MG63 (cell line): ENCODE measurements at regions not wholly inside any gene's neighbourhood (a gene's known extent, or its start where the extent isn't known, plus 50 kb on each side); places are given as distances from the start of the nearest gene placed in this dataset.
"Not testable (repeated sequence)": the region's sequence is repeated elsewhere in the genome, so short reads cannot be mapped to it uniquely, and the experiment has no call there.

Source experiments
- DNase-seq: peaks from one replicate; pipeline ENCODE4 v3.0.0-alpha.2; 2020
- H3K27me3 ChIP-seq: fragments of 250-450 bp; sonication (Bioruptor Pico); 2 replicates; pipeline ENCODE4 v1.5.1; 2020; ENCODE audit warnings: mild to moderate bottlenecking, moderate library complexity
- H3K36me3 ChIP-seq: fragments of 250-450 bp; sonication (Bioruptor Pico); 2 replicates; pipeline ENCODE4 v1.5.1; 2020; ENCODE audit warnings: mild to moderate bottlenecking, moderate library complexity
- H3K4me3 ChIP-seq: fragments of 250-450 bp; sonication (Bioruptor Pico); 2 replicates; pipeline ENCODE4 v1.5.1; 2020; ENCODE audit warnings: mild to moderate bottlenecking, moderate library complexity
- H3K9me3 ChIP-seq: fragments of 250-450 bp; sonication (Bioruptor Pico); 2 replicates; pipeline ENCODE4 v1.5.1; 2020; ENCODE audit warnings: mild to moderate bottlenecking, moderate library complexity

GRCh38 chr10:30748152-30748973 is 118.8 kb upstream of the LYZL2 start:
- no peak overlapping the region for H3K4me3 ChIP-seq
- H3K9me3 ChIP-seq: no peaks in the 10 kb centered on the region
- H3K27me3 ChIP-seq: no peaks in the 10 kb centered on the region
- no peaks in the 10 kb centered on the region for H3K36me3 ChIP-seq
- no peak for DNase-seq

DNA sequence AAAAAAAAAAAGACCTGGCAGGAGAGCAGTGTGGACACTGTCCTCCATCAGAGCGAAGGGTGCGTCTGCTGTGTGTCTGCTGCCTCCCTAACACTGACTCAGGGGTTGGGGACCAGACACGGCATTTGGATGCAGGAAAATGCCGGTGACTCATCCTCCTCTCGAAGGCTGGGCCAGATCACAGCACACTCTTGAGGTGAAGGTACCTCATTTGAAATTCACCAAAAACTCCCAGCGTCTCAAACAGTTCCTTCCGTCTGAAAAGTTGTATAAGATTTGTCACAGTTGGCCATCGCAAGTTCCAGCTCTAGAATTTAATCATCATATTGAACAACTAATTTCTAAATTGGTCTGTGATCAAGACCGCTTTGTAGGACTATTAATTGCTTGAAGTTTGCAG is 118.1 kb upstream of the LYZL2 start:
- Histone ChIP-seq H3K4me3 (no peak overlapping the region), H3K36me3 (no peaks in the 10 kb centered on the region), H3K27me3 (no peaks in the 10 kb centered on the region), H3K9me3 (no peaks in the 10 kb centered on the region)
- peak; percentile 55 for DNase-seq

DNA sequence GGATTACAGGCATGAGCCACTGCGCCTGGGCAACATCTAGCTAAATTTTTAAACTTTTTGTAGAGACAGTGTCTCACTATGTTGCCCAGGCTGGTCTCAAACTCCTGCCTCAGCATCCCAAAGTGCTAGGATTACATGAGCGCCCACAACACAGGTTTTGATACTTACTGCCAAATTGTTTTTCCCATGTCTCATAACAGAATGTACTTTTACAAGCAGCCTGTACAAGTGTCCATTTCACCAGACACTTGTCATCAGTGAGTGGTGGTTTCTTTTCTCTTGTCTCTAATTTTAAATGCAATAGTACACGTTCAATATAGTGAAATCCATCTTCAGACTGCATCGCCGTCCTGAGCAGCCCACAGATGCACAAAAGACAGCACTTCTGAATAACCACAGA is 116.4 kb upstream of the LYZL2 start:
- Histone ChIP-seq H3K4me3 (no peak overlapping the region), H3K27me3 (no peaks in the 10 kb centered on the region), H3K9me3 (no peaks in the 10 kb centered on the region), H3K36me3 (no peaks in the 10 kb centered on the region)
- DNase-seq: no peak

GRCh38 chr10:30744106-30744505 is 114.6 kb upstream of the LYZL2 start:
- DNase-seq: no peak
- H3K27me3 ChIP-seq: no peaks in the 10 kb centered on the region
- no peaks in the 10 kb centered on the region for H3K36me3 ChIP-seq
- no peaks in the 10 kb centered on the region for H3K9me3 ChIP-seq
- H3K4me3 ChIP-seq: no peak overlapping the region

DNA sequence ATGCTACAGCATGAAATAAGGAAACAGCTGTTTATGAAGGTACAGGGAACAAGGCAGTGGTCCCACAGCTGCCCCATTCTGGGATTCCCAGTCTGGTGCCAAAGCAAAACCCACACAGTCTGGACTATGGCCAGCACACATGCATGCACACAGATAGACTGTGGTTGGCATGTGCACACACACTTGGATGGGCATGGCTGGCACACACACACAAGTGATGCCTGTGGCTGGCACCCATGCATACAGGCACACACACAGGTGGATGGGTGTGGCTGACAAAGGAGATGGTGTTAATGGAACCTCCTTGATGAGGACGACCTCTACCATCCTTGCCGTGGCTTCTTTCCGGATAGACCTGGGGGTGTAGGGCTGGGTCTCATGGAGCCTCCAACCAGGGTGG is 114.0 kb upstream of the LYZL2 start:
- Histone ChIP-seq H3K27me3 (no peaks in the 10 kb centered on the region), H3K36me3 (no peaks in the 10 kb centered on the region), H3K9me3 (no peaks in the 10 kb centered on the region), H3K4me3 (no peak overlapping the region)
- DNase-seq: no peak

DNA sequence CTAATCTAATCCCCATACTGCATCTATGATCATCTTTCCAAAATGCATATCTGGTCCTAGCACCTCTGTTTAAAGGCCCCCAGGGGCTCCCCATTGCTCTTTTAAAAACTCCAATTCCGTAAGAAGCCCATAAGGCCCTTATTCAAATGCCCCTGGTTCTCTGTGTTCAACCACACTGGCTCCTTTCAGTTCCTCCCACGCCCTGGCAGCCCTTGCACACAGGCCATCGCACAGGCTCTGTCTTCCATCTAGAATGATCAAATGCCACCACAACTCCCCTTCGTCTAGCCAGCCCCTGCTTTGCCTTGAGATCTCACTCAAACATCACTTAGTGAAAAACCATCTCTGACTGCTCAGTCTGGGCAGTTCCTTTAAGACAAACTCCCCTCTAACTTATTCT is 112.9 kb upstream of the LYZL2 start:
- H3K27me3 ChIP-seq: no peaks in the 10 kb centered on the region
- H3K36me3 ChIP-seq: no peaks in the 10 kb centered on the region
- no peak overlapping the region for H3K4me3 ChIP-seq
- DNase-seq: no peak
- no peaks in the 10 kb centered on the region for H3K9me3 ChIP-seq

DNA sequence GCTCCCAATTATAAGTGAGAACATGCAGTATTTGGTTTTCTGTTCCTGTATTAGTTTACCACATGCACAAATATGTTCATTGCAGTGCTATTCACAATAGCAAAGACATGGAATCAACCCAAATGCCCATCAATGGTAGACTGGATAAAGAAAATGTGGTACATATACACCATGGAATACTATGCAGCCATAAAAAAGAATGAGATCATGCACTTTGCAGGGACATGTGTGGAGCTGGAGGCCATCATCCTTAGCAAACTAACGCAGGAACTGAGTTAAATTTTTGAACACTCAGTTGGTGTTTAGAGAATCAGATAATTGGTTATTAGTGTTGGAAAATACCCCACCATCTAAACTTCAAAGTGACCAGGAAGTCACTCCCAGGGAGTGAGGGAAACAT is 111.2 kb upstream of the LYZL2 start:
- H3K27me3 ChIP-seq, H3K9me3 ChIP-seq, H3K4me3 ChIP-seq, DNase-seq, H3K36me3 ChIP-seq: not testable (repeated sequence)

- Histone ChIP-seq H3K4me3 (no peak overlapping the region), H3K36me3 (no peaks in the 10 kb centered on the region), H3K9me3 (no peaks in the 10 kb centered on the region), H3K27me3 (no peaks in the 10 kb centered on the region)
- no peak for DNase-seq
These were observed 108.9 kb upstream of the LYZL2 start for GRCh38 chr10:30738416-30738815.

- no peaks in the 10 kb centered on the region for H3K9me3 ChIP-seq
- H3K4me3 ChIP-seq: no peak overlapping the region
- DNase-seq: no peak
- H3K36me3 ChIP-seq: no peaks in the 10 kb centered on the region
- no peaks in the 10 kb centered on the region for H3K27me3 ChIP-seq
These were observed 108.4 kb upstream of the LYZL2 start for GRCh38 chr10:30737931-30738391.

DNA sequence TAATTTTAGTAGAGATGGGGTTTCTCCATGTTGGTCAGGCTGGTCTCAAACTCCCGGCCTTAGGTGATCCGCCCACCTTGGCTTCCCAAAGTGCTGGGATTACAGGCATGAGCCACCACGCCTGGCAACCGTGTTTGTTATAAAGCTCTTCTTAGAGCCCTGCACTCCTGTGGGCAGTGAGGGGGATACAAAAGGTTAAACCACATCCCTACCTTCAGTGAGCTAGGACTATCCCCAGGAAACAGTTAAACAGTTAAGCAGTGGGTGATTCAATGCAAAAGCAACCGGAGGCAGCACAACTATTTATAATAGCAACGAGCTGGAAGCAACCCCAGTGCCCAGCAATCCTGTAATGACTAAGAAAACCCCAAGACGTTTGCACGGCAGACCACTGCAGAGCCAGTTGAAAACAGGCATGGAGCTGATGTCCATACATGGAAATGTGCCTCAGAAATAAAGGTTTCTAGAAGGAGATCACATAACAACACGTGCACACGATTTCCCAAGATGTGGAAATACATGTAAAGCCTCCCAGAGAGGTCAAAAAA is 107.2 kb upstream of the LYZL2 start:
- Histone ChIP-seq H3K9me3 (no peaks in the 10 kb centered on the region), H3K4me3 (no peak overlapping the region), H3K27me3 (no peaks in the 10 kb centered on the region), H3K36me3 (no peaks in the 10 kb centered on the region)
- DNase-seq: peak; percentile 93

- no peaks in the 10 kb centered on the region for H3K27me3 ChIP-seq
- DNase-seq: peak; percentile 86
- H3K9me3 ChIP-seq: 0 out of 2 replicates have a peak, but pooled peaks cover 4% of the 10 kb centered on the region
- H3K4me3 ChIP-seq: no peak overlapping the region
- H3K36me3 ChIP-seq: no peaks in the 10 kb centered on the region
These were observed 105.3 kb upstream of the LYZL2 start for GRCh38 chr10:30734901-30735300.

DNA sequence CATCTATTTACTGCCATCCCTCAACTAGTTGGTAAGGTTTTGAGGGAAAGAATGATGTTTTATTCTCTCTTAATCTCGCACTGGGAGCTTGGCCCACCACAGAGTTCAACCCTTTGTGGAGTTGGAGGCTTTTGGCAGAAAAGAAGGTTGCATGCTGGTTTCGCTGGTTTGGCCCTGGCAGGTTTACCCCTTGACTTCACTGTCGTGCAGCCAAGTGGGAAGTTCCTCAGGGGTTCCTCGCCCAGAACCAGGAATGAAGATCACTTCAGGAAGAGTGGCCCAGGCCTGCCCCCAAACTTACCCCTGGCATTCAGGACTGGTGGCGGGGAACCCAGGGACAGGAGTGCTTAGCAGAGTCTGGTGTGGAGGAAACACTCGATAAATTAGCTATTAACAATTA is 103.1 kb upstream of the LYZL2 start:
- H3K4me3 ChIP-seq: no peak overlapping the region
- peak; percentile 60 for DNase-seq

DNA sequence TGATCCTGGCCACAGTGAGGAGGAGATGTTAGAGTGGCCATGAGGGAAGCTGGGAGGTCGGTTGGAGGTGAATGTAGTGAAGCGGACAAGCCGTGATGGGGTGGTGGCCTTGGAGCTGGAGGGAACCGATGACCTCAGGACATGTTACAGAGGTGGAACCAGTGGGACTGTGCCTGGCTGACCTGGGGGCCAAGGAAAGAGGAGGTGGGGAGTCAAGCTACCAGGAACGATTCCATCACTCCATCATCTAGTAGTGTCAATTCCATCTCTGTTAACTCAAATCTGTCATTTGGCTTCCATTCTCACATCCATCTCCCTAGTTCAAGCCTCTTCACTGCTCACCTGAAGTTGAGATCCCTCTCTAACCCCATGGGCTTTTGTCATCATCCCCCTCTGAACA is 102.4 kb upstream of the LYZL2 start:
- no peak overlapping the region for H3K4me3 ChIP-seq
- 0 out of 2 replicates have a peak, but pooled peaks cover 4% of the 10 kb centered on the region for H3K9me3 ChIP-seq
- H3K36me3 ChIP-seq: no peaks in the 10 kb centered on the region
- no peak for DNase-seq
- no peaks in the 10 kb centered on the region for H3K27me3 ChIP-seq

More for the DNA sequence above, 103.1 kb upstream of the LYZL2 start:
- Histone ChIP-seq H3K27me3 (no peaks in the 10 kb centered on the region), H3K36me3 (no peaks in the 10 kb centered on the region), H3K9me3 (0 out of 2 replicates have a peak, but pooled peaks cover 4% of the 10 kb centered on the region)

DNA sequence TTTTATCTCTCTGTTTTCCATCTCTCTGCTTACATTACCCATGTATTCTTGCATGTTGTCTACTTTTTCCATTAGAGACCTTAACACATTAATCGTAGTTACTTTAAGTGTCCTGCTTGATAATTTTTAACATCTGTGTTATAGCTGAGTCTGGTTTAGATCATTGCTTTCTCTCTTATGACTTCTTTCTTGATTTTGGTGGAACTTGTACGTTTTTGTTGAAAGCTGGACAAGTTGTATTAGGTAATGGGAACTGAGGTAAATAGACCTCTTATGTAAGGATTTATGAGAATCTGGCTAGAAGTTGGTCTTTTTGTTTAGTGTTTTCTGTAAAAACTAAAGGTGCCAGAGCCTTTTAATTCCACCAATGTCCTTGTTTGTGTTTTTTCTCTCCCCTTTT is 100.8 kb upstream of the LYZL2 start:
- Histone ChIP-seq H3K9me3 (0 out of 2 replicates have a peak, but pooled peaks cover 4% of the 10 kb centered on the region), H3K27me3 (no peaks in the 10 kb centered on the region), H3K36me3 (no peaks in the 10 kb centered on the region), H3K4me3 (no peak overlapping the region)
- DNase-seq: no peak

DNA sequence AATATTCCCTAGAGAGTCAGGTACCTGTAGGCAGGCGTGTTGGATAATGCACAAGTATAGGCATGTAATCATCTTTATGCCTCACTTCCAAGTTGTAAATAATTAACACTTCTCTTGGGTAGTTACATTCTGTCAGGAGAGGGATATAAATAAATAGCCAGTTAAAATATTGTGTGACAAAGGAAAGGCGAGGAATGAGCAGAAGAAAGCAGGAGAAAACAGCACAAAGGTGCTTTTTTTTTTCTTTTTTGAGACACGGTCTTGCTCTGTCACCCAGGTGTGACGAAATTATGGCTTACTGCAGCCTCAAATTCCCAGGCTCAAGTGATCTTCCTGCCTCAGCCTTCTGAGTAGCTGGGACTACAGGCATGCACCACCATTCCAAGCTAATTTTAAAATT is 99.2 kb upstream of the LYZL2 start:
- Histone ChIP-seq H3K4me3 (no peak overlapping the region), H3K9me3 (0 out of 2 replicates have a peak, but pooled peaks cover 4% of the 10 kb centered on the region)

GRCh38 chr10:30728127-30728526 is 98.6 kb upstream of the LYZL2 start:
- H3K36me3 ChIP-seq: no peaks in the 10 kb centered on the region
- no peak for DNase-seq
- H3K27me3 ChIP-seq: no peaks in the 10 kb centered on the region
- H3K9me3 ChIP-seq: 0 out of 2 replicates have a peak, but pooled peaks cover 4% of the 10 kb centered on the region
- no peak overlapping the region for H3K4me3 ChIP-seq

More for the DNA sequence above, 99.2 kb upstream of the LYZL2 start:
- DNase-seq: no peak
- Histone ChIP-seq H3K27me3 (no peaks in the 10 kb centered on the region), H3K36me3 (no peaks in the 10 kb centered on the region)

DNA sequence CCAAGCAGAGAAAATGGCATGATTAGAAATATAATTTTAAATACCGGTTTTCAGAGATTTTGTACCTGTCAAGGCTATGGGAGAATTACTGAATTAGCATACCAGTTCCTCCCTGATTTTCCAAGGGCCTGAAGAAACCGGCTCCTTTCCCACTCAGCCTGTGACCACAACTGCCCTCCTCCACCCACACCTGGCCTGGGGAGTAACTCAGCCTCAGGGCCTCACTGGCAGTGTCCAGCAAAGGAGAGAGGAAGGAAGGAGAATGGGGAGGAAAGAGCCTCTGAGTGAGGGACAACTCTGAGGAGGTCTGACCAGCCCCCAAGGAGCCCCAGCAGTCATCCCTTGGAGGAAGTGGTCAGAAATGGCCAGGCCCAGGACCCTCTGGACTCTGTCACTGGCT is 98.0 kb upstream of the LYZL2 start:
- H3K27me3 ChIP-seq: no peaks in the 10 kb centered on the region
- 0 out of 2 replicates have a peak, but pooled peaks cover 4% of the 10 kb centered on the region for H3K9me3 ChIP-seq
- no peak overlapping the region for H3K4me3 ChIP-seq
- H3K36me3 ChIP-seq: no peaks in the 10 kb centered on the region
- DNase-seq: no peak
